ENCODE measurements at regions not wholly inside any gene's neighbourhood (a gene's known extent, or its start where the extent isn't known, plus 50 kb on each side); places are given as distances from the start of the nearest gene placed in this dataset.
"Not testable (repeated sequence)": the region's sequence is repeated elsewhere in the genome, so short reads cannot be mapped to it uniquely, and the experiment has no call there.

GRCh38 chr9:63912451-63912850, 1372.6 kb downstream of the FOXD4L5 start:
- not testable (repeated sequence) for DNase-seq

- not testable (repeated sequence) for DNase-seq
Measured at GRCh38 chr9:63909076-63909475, 1375.9 kb downstream of the FOXD4L5 start.

GRCh38 chr9:63899637-63900190, 1385.3 kb downstream of the FOXD4L5 start:
- not testable (repeated sequence) for DNase-seq

- not testable (repeated sequence) for DNase-seq
Measured at GRCh38 chr9:63881386-63881785, 1403.6 kb downstream of the FOXD4L5 start.

GRCh38 chr9:63876380-63876779, 1408.6 kb downstream of the FOXD4L5 start:
- not testable (repeated sequence) for DNase-seq

GRCh38 chr9:63859475-63860215, 1425.4 kb downstream of the FOXD4L5 start:
- DNase-seq, result no peak

DNA sequence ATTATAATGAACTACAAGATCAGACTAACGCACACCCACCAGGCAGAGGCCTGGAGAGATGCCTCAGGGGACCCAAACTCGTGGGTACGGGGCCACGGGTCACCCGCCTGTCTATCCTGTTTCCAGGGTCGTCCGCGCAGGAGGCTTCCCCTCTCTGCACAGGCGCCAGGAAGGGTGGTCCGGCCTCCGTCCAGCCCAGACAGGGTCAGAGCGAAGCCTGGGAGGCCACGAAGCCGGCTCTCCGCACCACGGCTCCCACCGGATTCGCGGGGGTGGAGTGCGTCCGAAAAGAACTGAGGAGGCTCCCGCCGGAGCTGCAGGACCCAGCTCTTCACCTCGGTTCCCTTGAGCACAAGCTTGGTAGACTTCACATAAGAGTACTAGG, 1425.9 kb downstream of the FOXD4L5 start:
- not testable (repeated sequence) for DNase-seq

DNA sequence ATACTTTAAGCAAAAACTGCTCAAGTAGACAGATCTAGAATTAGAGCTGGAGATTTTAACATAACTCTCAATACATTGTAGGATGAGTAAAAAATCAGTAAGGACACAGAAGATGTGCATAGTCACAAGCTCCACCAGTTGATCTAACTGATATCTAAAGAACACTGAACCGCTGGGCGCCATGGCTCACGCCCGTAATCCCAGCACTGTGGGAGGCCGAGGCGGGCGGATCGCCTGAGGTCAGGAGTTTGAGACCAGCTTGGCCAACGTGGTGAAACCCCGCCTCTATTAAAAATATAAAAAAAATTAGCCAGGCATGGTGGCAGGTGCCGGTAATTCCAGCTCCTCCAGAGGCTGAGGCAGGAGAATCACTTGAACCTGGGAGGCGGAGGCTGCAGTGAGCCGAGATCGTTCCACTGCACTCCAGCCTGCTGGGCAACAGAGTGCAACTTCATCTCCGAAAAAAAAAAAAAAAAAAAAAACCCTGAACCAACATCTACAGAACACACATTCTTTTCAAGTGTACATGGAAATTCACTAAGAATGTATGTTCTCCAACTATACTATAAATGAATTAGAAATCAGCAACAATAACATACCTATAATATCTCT, 1431.8 kb downstream of the FOXD4L5 start:
- DNase-seq, result not testable (repeated sequence)

DNA sequence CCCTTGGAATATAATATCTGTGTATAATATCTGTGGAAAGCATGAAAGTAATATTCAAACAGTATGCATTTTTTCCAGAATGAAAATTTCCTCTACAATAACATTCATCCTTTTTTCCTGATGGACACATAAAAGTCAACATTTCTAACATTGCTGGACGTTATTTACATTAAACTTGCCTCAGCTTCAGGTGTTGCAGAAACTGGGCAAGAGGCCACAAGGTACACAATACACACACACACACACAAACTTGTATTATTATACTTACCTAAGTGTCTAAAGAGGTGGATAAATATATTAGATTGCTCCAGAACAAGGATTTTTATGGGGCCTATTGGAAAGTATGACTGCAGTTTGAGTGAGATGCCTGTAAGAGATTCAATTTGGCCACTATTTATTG, 1460.2 kb downstream of the FOXD4L5 start:
- DNase-seq, result not testable (repeated sequence)

- not testable (repeated sequence) for DNase-seq
Measured at GRCh38 chr9:63823375-63824201, 1461.4 kb downstream of the FOXD4L5 start.

DNA sequence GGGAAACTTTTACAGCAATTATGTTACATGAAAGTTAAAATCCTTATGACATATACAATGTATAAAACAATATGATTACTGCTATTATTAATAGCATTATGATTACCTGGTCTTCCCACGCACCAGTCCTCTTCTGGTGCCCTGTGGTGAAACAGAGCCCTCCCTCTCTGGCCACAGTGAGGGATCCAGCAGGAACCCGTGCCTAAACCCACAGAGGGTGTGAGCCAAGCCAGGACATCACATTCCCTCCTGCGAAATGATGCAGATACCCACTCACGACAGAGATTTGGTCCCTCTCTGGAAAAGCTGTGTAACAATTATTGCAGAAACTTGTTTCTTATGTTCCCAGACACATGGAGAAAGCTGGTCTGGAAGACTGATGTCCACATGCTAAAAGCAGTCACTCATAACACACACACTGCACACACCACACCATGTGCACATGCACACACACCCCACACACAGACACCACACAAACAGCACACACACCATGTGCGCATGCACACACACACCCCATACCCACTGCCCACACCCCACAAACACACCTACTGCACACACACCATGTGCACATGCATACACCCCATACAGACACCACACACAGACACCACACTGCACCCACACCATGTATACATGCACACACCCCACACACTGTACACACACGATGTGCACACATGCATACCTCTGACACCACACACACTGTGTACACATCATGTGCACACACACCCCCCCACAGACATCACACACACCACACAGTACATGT, 1462.2 kb downstream of the FOXD4L5 start:
- DNase-seq, result not testable (repeated sequence)

DNA sequence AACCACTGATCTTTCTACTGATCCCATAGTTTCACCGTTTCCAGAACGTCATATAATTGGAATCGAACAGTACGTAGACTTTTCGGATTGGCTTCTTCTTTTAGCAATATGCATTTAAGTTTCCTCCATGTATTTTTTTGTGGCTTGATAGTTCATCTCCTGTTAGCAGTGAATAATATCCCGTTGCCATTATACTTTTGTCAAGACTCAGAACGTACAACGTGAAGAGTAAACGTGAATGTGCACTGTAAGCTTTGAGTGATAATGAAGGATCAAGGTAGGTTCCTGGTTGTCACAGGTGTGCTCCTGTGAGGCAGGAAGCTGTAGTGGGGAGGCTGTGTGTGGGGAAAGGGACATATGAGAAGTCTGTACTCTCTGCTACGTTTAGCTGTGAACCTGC, 1463.7 kb downstream of the FOXD4L5 start:
- DNase-seq, result not testable (repeated sequence)

DNA sequence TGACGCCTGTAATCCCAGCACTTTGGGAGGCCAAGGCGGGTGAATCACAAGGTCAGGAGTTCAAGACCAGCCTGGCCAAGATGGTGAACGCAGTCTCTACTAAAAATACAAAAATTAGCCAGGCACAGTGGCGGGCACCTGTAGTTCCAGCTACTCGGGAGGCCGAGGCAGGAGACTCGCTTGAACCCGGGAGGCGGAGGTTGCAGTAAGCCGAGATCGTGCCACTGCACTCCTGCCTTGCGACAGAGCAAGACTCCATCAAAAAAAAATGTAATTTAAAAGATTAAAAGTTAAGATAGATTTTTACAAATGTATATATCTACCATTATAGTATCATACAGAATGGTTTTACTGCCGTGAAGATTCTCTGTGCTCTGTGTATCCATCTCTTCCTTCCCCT, 1464.1 kb downstream of the FOXD4L5 start:
- DNase-seq, result not testable (repeated sequence)

DNA sequence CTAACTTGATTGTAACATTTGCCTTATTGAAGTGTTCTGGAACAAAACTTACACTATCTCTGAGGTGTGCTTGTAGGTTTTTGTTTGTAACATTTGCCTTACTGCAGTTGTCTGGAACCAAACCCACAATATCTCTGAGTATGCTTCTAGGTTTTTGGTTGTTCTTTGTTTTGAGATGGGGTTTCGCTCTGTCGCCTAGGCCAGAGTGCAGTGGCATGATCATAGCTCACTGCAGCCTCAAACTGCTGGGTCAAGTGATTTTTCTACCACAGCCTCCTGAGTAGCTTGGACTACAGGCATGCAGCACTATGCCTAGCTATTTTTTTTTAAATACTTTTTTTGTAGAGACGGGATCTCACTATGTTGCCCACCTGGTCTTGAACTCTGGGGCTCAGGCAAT, 1464.6 kb downstream of the FOXD4L5 start:
- DNase-seq, result not testable (repeated sequence)

DNA sequence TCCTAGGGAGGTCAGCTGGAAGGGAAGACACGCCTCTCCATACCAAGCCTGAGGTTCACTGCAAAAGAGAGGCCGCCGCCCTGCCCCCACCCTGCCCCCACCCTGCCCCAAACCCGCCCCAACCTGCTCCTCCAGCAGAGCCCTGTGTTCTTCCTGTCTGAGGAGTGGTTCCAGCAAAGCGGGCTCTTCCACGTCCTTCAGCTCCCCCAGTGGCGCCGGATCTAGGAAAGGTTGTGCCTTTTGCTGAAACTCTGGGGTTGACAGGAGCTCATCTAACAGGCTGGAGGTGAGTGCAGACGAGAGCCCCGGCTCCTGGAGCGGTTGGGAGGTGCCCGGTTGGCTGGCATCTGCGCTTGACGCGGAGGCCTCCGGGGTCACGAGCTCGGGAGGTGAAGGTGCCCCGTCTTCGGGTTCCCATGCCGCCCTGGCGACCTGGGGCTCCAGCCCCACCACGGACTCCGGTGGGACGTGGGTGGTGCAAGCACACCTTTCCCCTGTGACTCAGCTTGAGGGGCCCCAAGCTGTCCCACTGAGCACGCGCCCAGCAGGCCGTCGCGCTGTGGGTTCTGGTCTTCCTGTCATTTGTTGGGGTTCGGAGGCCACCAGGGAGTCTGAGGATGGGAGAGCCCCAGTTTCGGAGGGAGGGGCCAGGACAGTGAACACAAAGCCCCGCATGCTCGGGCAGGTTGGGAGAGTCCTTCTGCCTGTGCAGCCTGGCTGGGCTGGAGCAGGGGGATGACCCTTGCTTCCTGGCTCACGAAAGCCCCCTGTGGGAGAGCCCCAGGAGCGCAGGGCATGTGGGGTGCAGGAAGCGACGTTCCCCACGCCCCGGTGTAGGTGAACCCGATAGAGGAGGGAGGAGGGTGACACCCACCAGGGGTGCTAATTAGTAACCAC, 1467.1 kb downstream of the FOXD4L5 start:
- DNase-seq, result peak; percentile 20

DNA sequence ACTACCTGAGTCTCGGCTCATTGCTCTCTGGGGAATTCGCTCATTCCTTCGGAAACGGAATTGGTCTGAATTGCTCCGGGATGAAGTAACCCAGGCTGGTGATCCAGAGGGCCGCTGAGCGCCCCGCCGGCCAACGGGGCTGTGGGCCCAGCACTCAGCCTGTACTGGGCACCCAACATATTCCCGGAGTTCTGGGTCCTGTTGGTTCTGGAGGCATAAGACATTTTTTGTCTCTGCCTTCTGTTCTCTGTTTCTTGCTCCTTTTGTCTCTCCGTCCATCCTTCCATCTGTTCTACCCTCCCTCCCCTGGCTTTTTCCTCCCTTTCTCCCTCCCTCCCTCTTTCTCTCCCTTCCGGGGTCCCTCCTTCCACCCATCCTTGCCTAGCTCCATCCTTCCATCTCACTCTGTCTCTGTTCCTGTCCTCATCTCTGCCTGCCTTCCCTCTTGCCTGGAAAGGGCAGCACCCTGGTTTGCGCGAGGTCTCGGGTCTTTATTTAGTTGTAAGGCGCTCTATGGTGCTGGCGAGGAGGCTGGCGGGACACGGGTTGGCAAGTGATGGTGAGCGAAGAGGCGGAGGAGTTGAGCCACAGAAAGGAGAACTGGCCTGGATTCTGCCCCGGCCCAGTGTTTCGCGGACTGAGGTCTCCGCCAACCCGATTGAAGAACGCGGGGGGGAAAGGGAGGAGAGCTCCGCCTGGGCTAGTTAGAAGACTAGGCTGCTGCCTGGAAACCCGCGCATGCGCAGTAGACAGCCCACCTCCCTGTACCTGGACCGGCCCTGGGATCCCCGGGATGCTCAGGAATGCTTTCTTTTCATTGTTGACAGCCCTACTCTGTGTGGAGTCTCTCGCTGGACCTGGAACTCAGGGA, 1468.0 kb downstream of the FOXD4L5 start:
- DNase-seq, result peak; percentile 24

GRCh38 chr9:63814970-63815669, 1469.9 kb downstream of the FOXD4L5 start:
- DNase-seq, result not testable (repeated sequence)

DNA sequence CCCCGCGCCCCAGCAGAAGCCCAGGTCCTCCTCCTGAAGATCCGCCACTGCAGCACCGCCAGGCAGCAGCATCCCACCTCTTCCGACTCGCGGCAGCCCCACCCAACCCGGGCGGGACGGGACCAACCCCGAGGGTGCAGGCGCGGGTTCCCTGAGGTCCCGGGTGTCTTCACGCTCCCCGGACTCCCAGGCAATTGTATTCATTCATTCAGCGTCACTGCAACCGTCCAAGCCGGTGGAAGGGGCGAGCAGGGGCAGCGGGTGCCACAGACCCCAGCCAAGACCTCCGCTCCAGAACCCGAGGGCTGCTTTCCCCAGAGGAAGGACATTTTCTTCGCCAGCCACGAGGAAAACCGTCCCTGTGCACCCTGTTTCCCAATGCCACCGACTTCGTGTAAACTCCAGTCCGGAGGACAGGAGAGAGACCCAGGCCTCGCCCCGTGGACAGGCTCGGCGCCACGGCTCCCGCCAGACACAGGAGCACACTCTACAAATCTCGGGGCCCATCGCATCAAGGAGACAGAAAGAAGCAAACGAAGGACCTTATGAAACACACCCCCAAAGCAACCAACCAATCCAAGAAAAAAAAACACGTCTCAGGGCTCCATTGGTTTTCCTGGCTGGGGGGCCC, 1471.5 kb downstream of the FOXD4L5 start:
- DNase-seq, result not testable (repeated sequence)

- DNase-seq, result not testable (repeated sequence)
Measured at GRCh38 chr9:63812822-63813221, 1472.2 kb downstream of the FOXD4L5 start.
